ENCODE measurements at regions not wholly inside any gene's neighbourhood (a gene's known extent, or its start where the extent isn't known, plus 50 kb on each side); places are given as distances from the start of the nearest gene placed in this dataset.

DNA sequence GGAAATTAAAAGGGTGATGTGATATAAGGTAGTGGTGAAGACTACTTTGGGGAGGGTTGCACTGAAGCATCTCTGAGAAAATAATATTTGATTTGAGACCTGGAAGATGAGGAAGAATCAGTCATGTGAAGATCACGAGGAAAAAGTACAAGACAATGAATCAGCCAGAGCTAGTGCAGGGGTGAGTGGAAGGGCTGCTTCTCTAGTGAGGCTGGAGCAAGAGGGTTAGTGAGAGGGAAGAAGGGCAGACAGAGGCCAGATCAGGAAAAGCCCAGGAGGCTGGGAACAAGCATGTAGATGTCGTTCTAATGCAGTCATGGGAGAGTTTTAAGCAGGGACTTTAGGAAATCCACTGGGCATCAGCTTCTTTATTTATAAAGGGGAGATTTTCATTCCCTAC, 504.2 kb upstream of the SALL1 start:
- no peak for DNase-seq (ENCODE audit: extremely low spot score in 2 of 2)
- intact Hi-C loops (cut with DNase I) = no loop called here
- no peak for TF ChIP-seq POLR2A (IDR thresholded peaks at IDR 0.05)
- no peak for TF ChIP-seq POLR2AphosphoS5 (IDR thresholded peaks at IDR 0.05; ENCODE audit: insufficient read depth in 1 of 2, low read depth in 1 of 2)
- TF ChIP-seq, protein P1, sequence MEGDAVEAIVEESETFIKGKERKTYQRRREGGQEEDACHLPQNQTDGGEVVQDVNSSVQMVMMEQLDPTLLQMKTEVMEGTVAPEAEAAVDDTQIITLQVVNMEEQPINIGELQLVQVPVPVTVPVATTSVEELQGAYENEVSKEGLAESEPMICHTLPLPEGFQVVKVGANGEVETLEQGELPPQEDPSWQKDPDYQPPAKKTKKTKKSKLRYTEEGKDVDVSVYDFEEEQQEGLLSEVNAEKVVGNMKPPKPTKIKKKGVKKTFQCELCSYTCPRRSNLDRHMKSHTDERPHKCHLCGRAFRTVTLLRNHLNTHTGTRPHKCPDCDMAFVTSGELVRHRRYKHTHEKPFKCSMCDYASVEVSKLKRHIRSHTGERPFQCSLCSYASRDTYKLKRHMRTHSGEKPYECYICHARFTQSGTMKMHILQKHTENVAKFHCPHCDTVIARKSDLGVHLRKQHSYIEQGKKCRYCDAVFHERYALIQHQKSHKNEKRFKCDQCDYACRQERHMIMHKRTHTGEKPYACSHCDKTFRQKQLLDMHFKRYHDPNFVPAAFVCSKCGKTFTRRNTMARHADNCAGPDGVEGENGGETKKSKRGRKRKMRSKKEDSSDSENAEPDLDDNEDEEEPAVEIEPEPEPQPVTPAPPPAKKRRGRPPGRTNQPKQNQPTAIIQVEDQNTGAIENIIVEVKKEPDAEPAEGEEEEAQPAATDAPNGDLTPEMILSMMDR (IDR thresholded peaks at IDR 0.05) = no peak

DNA sequence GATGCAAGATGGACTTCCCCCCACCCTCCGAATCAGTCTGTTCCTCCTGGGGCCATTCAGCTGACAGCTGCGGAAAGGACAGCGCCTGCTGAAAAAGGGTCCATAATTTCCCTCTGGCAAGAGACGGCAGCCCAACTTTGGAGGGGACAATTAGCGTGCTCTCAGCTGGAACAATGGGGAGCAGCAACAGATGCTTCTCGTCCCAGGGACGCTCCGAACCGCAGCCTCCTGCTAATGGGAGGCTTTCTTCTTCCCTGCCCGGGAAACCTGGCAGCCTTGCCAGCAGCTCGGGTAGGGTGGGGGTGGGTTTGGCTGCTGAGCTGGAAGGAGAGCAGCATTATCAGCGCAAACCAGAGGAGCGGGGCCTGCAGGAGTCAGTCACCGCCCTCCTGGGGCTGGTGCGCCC, 500.0 kb upstream of the SALL1 start:
- Histone ChIP-seq H3K27me3 (no peaks in the 10 kb centered on the region), H3K36me3 (no peaks in the 10 kb centered on the region), H3K9me3 (no peaks in the 10 kb centered on the region), H3K27ac (no peak overlapping the region), H3K4me3 (peak overlapping the region in 1 of 2 donors; percentile 7), H3K4me1 (no peaks in the 10 kb centered on the region)
- intact Hi-C loops (cut with DNase I) = no loop called here
- TF ChIP-seq, protein P1 (IDR thresholded peaks at IDR 0.05) = no peak
- TF ChIP-seq POLR2A (IDR thresholded peaks at IDR 0.05) = no peak
- no peak for TF ChIP-seq POLR2AphosphoS5 (IDR thresholded peaks at IDR 0.05; ENCODE audit: insufficient read depth in 1 of 2, low read depth in 1 of 2)
- no peak for DNase-seq (ENCODE audit: extremely low spot score in 2 of 2)

More for the DNA sequence above, 504.2 kb upstream of the SALL1 start:
- Histone ChIP-seq H3K36me3 (no peaks in the 10 kb centered on the region), H3K27ac (no peak overlapping the region), H3K4me3 (no peak overlapping the region), H3K9me3 (no peaks in the 10 kb centered on the region), H3K4me1 (no peaks in the 10 kb centered on the region), H3K27me3 (no peaks in the 10 kb centered on the region)

DNA sequence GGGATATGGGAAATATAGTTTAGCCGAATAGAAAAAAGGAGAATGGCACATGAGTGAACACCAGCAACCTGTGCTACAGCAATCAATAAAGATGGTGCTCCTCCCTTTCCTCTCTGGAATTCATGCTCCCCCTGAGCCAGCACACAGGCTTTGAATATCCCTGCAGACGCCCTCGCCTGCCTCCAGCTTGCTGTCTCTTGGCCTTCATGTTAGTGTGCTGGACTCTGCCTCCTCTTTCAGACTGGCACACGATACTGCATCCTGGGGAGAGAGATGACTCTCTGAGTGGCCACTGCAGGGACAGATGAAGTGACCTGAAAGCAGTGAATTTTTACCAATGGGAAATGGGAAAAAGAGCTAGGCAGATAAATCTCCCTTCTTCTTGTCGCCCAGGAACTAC, 498.6 kb upstream of the SALL1 start:
- no peak for DNase-seq (ENCODE audit: extremely low spot score in 2 of 2)
- Histone ChIP-seq H3K4me3 (no peak overlapping the region), H3K36me3 (no peaks in the 10 kb centered on the region), H3K27ac (no peak overlapping the region), H3K9me3 (no peaks in the 10 kb centered on the region), H3K27me3 (no peaks in the 10 kb centered on the region), H3K4me1 (no peaks in the 10 kb centered on the region)
- no peak for TF ChIP-seq POLR2A (IDR thresholded peaks at IDR 0.05)
- no peak for TF ChIP-seq POLR2AphosphoS5 (IDR thresholded peaks at IDR 0.05; ENCODE audit: insufficient read depth in 1 of 2, low read depth in 1 of 2)
- TF ChIP-seq, protein P1 (IDR thresholded peaks at IDR 0.05) = no peak
- intact Hi-C loops (cut with DNase I) = no loop called here

DNA sequence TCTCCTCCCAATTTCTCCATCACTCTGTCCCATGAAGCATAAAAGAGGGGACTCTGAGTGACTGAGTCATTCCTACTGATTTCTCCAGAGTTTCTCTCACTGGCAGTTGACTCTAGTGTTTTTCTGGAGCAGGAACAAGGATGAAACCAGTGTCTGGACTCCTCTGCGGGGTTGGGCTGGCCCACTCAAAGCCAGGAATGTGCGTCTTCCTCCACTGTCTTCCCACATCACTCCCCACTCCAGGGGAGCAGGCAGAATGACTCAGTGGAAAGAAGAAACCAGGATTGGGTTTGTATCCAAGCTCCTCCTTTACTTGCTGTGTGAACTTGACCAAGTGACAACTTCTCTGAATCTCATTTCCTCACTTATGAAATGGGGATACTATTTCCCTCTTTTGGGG, 497.5 kb upstream of the SALL1 start:
- no peak for TF ChIP-seq POLR2A (IDR thresholded peaks at IDR 0.05)
- TF ChIP-seq POLR2AphosphoS5 (IDR thresholded peaks at IDR 0.05; ENCODE audit: insufficient read depth in 1 of 2, low read depth in 1 of 2) = no peak
- TF ChIP-seq, protein P1 (IDR thresholded peaks at IDR 0.05) = no peak
- Histone ChIP-seq H3K27me3 (no peaks in the 10 kb centered on the region), H3K4me1 (no peaks in the 10 kb centered on the region), H3K27ac (no peak overlapping the region), H3K9me3 (no peaks in the 10 kb centered on the region), H3K36me3 (no peaks in the 10 kb centered on the region), H3K4me3 (no peak overlapping the region)
- intact Hi-C loops (cut with DNase I) = no loop called here
- no peak for DNase-seq (ENCODE audit: extremely low spot score in 2 of 2)

DNA sequence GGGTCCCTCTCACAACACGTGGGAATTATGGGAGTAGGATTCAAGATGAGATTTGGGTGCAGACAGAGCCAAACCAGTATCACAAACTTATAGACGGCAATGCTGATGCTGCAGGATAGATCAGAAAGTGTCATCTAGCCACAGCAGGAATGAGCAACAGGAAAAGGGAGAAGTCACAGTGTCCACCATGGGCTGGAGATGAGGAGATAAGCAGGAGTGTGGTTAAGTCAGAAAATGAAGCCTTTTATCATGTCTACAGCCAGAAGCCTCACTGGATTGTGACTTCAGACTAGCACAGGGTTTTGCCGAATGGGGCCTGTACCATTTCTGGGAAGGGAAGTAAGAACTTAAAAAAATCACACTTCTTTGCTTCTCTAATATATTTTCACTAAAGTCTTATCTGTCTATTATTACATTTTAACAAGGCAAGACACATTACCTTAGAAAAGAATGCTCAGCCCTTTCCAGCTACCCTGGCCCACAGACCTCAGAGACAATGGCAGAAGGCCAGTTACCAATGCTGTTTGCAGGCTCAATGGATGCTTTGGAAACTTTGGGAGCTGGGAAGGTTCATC, 490.2 kb upstream of the SALL1 start:
- Histone ChIP-seq H3K4me3 (no peak overlapping the region), H3K36me3 (no peaks in the 10 kb centered on the region), H3K9me3 (no peaks in the 10 kb centered on the region), H3K4me1 (no peaks in the 10 kb centered on the region), H3K27ac (no peak overlapping the region), H3K27me3 (no peaks in the 10 kb centered on the region)
- DNase-seq (ENCODE audit: extremely low spot score in 2 of 2) = peak in 1 of 2 donors; percentile 64
- intact Hi-C loops (cut with DNase I) = no loop called here
- TF ChIP-seq, protein P1 (IDR thresholded peaks at IDR 0.05) = no peak
- no peak for TF ChIP-seq POLR2A (IDR thresholded peaks at IDR 0.05)
- no peak for TF ChIP-seq POLR2AphosphoS5 (IDR thresholded peaks at IDR 0.05; ENCODE audit: insufficient read depth in 1 of 2, low read depth in 1 of 2)

Measured in vagina (tissue), 2 donors.